Neural cell (in vitro differentiated cells): ENCODE measurements at regions not wholly inside any gene's neighbourhood (a gene's known extent, or its start where the extent isn't known, plus 50 kb on each side); places are given as distances from the start of the nearest gene placed in this dataset.
"Not testable (repeated sequence)": the region's sequence is repeated elsewhere in the genome, so short reads cannot be mapped to it uniquely, and the experiment has no call there.

ENCODE experiments used
- H2AFZ ChIP-seq: fragments of 200-600, 300-800 bp; sonication (generic), shearing (Covaris generic); 2 replicates; pipeline ENCODE4 v1.6.0; 2014; ENCODE audit warnings: low read depth, mild to moderate bottlenecking, antibody characterized with exemption, low read length, moderate library complexity
- H3F3A ChIP-seq: fragments of 200-600 bp; shearing (Covaris generic); 2 replicates; pipeline ENCODE4 v1.6.1; 2016; ENCODE audit warnings: mild to moderate bottlenecking, moderate library complexity, mixed read lengths, antibody characterized with exemption, low read length; ENCODE audit not compliant: insufficient read depth, poor library complexity, severe bottlenecking
- H3K27ac ChIP-seq: fragments of 200-600, 300-800 bp; sonication (generic), shearing (Covaris generic); 2 replicates; pipeline ENCODE4 v1.5.1; 2014; ENCODE audit warnings: mild to moderate bottlenecking, low read length, moderate library complexity
- H3K27me3 ChIP-seq: fragments of 300-800, 200-600 bp; sonication (generic), shearing (Covaris generic); 2 replicates; pipeline ENCODE4 v1.6.0; 2014; ENCODE audit warnings: mild to moderate bottlenecking, low read depth, low read length, moderate library complexity; ENCODE audit not compliant: insufficient read depth
- H3K36me3 ChIP-seq: fragments of 300-800, 200-600 bp; sonication (generic), shearing (Covaris generic); 2 replicates; pipeline ENCODE4 v1.5.1; 2014; ENCODE audit warnings: mild to moderate bottlenecking, antibody characterized with exemption, low read length, moderate library complexity; ENCODE audit not compliant: insufficient read depth
- H3K4me2 ChIP-seq: fragments of 300-800, 200-600 bp; sonication (generic), shearing (Covaris generic); 2 replicates; pipeline ENCODE4 v1.6.0; 2014; ENCODE audit warnings: mild to moderate bottlenecking, low read length
- H3K4me3 ChIP-seq: fragments of 300-800, 200-600 bp; sonication (generic), shearing (Covaris generic); 2 replicates; pipeline ENCODE4 v1.5.1; 2014; ENCODE audit warnings: mild to moderate bottlenecking, low read length, moderate library complexity
- H3K79me2 ChIP-seq: fragments of 200-600 bp; shearing (Covaris generic); replicated peaks from 2 replicates; pipeline ENCODE4 v1.6.0; 2014; ENCODE audit warnings: mild to moderate bottlenecking, low read length, moderate library complexity; ENCODE audit not compliant: insufficient read depth
- H3K9ac ChIP-seq: fragments of 300-800, 200-600 bp; sonication (generic), shearing (Covaris generic); 2 replicates; pipeline ENCODE4 v1.6.1; 2016; ENCODE audit warnings: mild to moderate bottlenecking, low read length, mixed read lengths
- H3K9me2 ChIP-seq: fragments of 200-600 bp; shearing (Covaris generic); 2 replicates; pipeline ENCODE4 v1.6.1; 2016; ENCODE audit warnings: mild to moderate bottlenecking, low read length, mixed read lengths; ENCODE audit not compliant: insufficient read depth
- H3K9me3 ChIP-seq: fragments of 200-600, 300-800 bp; sonication (generic), shearing (Covaris generic); 2 replicates; pipeline ENCODE4 v1.6.1; 2016; ENCODE audit warnings: mild to moderate bottlenecking, mixed run types, low read length, moderate library complexity, mixed read lengths
- H4K20me1 ChIP-seq: fragments of 200-600 bp; shearing (Covaris generic); 2 replicates; pipeline ENCODE4 v1.6.1; 2016; ENCODE audit warnings: mild to moderate bottlenecking, mixed run types; ENCODE audit not compliant: insufficient read depth

DNA sequence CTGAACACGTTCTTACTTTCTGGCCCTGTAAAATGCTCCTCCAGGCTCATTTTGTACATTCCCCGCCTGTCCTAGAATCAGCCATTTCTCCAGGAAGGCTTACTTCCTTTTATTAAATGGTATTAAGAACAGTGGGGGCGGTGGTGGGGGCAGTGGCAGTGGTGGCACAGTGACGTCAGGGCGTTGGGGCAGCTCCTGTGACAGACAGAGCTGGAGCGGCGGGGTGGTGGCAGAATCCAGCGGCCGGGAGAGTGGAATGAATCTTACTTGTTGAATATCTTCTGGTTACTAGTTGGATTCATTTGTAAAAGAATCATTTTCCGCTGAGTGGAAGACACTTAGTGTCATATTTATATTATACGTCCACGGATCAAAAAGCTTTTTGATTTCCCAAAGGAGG, 262.6 kb downstream of the BCL2L11 start:
- H3F3A ChIP-seq, H4K20me1 ChIP-seq, H3K4me3 ChIP-seq, H3K36me3 ChIP-seq, H3K9me3 ChIP-seq, H3K9ac ChIP-seq, H3K27ac ChIP-seq, H3K4me2 ChIP-seq, H2AFZ ChIP-seq, H3K79me2 ChIP-seq, H3K9me2 ChIP-seq, H3K27me3 ChIP-seq: not testable (repeated sequence)

DNA sequence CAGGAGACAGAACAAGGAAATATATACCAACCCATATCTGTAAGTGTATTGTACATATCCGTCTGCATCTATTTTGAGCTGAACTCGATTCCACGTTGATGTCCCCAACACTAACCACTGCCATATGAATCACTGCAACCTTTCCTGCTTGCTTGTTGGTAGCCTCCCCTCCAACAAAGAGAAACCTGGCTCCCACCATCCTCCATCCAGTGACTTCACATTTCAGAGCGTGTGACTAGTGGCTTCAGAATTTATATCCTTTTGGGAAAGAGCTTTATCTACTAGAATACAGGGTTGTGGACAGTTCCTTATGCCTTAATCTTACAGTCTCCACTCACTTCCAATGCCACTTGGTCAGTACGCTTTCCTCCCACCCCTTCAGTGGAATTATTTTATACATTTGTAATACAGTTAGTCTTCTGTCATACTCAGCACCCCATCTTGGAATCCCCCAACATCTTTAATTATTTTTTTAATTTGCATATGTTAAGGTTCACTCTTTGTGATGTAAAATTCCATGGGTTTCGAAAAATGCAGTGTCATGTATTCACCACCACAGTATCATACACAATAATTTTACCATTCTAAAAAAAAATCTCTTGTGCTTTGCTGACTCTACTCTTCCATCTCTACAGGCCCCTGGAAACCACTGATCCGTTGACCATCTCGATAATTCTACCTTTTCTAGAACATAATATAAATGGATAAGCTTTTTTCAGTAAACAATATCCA, 264.7 kb downstream of the BCL2L11 start:
- H3K4me3 ChIP-seq, H3K9me3 ChIP-seq, H3K9me2 ChIP-seq, H3K27me3 ChIP-seq, H3K79me2 ChIP-seq, H2AFZ ChIP-seq, H4K20me1 ChIP-seq, H3F3A ChIP-seq, H3K9ac ChIP-seq, H3K4me2 ChIP-seq, H3K36me3 ChIP-seq, H3K27ac ChIP-seq: not testable (repeated sequence)

DNA sequence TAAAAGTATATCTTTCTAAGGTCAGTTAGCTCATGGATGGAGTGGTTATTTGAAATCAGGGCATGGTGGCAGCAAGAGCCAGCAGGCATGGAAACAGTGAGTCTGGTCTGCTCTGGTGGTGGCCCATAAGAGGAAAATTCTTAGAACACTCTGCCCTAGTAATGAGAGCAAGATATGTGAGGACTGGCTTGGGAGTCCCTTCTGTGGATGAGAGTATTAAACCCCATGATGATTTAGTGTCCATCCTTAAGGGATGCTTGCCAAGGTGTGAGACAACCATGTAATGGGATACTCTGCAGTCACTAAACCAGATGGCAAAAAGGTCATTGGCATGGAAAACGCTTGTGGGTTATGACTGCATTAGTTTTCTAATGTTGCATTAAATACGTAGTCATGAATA, 269.9 kb downstream of the BCL2L11 start:
- H3K4me2 ChIP-seq, H3K9me2 ChIP-seq, H3K9me3 ChIP-seq, H4K20me1 ChIP-seq, H3K4me3 ChIP-seq, H3K79me2 ChIP-seq, H3F3A ChIP-seq, H3K9ac ChIP-seq, H3K36me3 ChIP-seq, H3K27ac ChIP-seq, H3K27me3 ChIP-seq, H2AFZ ChIP-seq: not testable (repeated sequence)

DNA sequence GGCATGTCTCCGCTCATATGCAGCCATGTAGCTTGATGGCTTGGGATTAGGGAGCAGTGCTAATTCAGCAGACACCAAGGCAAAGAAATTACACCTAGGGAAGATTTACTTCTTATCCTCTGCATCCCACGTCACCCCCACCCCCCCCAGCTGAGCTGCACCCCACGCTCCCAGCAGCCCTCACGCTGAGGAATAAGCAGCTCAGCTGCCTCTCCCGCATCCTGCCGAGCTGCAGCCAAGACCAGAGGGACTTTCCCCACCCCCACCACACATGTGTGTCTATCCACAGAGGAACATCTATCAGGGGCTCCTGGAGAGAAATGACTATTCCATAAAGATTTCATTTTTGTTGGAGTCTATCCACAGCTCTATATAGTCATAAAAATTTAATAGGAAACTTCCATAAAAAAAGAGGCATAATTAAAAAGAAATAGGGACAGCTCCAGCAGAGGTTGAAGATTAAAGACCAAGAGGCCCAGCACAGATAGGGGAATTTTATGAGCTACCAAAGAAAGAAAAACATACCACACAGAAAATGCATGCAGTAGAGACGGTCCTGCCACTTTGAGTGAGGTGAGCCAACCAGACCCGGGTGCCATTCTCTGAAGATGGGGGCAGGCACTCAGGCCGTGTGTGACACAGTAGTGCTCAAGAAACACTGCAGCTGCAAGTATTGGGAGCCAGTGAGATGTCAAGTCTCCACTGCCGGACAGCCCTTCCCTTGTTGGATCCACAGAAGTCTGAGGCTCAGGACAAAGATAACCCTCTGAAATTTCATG, 274.8 kb downstream of the BCL2L11 start:
- H3K36me3 ChIP-seq, H2AFZ ChIP-seq, H3K9ac ChIP-seq, H3K27me3 ChIP-seq, H3K9me3 ChIP-seq, H3K79me2 ChIP-seq, H3F3A ChIP-seq, H3K9me2 ChIP-seq, H3K4me3 ChIP-seq, H3K27ac ChIP-seq, H4K20me1 ChIP-seq, H3K4me2 ChIP-seq: not testable (repeated sequence)

DNA sequence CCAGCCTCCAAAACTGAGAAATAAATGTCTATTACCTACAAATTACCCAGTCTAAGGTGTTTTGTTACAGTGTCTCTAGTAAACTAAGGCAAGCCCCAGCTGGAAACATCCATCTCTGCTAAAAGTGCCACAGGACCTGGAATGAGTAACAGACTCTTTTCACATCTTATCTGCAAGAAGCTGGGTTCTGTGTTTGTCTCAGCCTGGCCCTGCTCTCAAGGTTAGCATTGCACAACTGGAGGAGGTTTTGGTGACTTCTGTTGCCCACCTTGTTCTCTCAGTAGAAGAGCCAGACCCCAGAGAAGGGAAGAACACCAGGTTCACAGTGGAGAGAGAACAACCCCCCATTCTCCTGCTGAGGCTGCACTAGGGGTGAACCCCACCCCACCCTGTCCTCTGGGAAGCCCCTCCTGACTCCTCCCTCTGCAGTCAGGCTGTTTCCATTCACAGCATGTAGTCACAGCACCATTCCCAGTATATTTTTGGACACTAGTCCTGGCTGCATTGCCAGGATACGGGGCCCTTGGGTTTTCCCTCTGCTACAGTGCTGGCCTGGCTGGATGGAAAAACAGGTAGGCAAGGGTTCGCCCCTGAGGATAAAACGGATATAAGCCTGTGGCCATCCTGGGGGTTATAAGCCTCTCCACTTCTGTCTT, 280.0 kb downstream of the BCL2L11 start:
- H3K4me3 ChIP-seq, H2AFZ ChIP-seq, H3K9me3 ChIP-seq, H4K20me1 ChIP-seq, H3K4me2 ChIP-seq, H3K9ac ChIP-seq, H3K79me2 ChIP-seq, H3K27me3 ChIP-seq, H3K9me2 ChIP-seq, H3K27ac ChIP-seq, H3F3A ChIP-seq, H3K36me3 ChIP-seq: not testable (repeated sequence)

DNA sequence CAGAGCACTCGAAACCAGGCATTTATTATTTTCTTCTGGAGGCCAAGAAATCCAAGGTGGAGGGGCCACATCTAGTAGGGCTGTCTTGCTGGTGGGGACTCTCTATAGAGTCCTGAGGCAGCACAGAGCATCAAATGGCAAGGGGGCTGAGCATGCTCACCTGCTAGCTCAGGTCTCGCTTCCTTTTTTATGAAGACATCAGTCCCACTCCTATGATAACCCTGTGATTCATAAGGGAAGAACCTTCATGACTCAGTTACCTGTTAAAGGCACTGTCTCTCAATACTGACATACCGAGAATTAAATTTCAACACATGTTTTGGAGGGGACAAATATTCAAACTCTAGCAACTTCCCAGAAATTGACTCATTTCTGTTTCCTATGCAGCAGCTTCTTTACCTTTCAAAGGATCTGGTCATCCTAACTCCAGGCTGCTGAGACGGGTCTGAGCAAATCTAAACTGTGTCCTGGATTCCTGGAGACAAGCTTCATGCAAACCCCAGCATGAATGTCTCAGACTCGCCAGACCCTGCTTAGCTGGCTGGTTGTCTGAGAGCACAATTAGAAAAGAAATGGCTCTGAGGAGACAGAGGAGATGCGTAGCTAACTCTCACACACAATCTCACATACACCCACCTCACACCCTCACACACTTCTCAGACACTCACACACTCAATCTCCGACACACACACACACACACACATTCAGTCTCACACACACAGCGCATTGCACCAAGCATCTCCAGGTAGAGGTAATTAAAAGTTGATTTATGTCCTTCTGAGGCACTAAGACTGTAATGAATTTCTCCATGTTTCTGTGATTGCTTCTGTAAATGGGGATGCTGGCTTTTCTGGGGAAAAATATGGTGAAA, 280.8 kb downstream of the BCL2L11 start:
- H3K9me3 ChIP-seq, H3K4me2 ChIP-seq, H3K27me3 ChIP-seq, H3K9ac ChIP-seq, H3K27ac ChIP-seq, H3K79me2 ChIP-seq, H3K4me3 ChIP-seq, H3K9me2 ChIP-seq, H3F3A ChIP-seq, H2AFZ ChIP-seq, H3K36me3 ChIP-seq, H4K20me1 ChIP-seq: not testable (repeated sequence)

DNA sequence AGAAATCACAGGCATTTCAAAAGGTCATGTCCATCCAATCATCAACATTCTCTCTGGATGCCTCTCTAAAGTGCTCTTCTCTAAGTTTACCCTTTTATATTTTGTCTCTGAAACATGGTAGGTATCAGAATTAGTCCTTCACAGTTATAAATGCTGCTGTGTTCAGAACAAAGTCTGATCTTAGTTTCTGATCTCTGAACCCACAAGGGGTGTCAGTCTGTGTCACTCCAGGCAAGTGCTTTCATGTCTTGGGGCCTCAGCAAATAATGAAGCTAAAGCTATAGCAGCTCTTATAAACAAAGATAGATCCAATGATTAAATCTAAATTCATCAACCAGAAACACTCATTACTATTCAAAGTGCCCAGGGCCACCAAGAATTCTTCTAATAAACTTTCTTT, 281.7 kb downstream of the BCL2L11 start:
- H3K9ac ChIP-seq, H3K9me3 ChIP-seq, H3K4me2 ChIP-seq, H3K27ac ChIP-seq, H3K4me3 ChIP-seq, H2AFZ ChIP-seq, H3K36me3 ChIP-seq, H3F3A ChIP-seq, H4K20me1 ChIP-seq, H3K79me2 ChIP-seq, H3K9me2 ChIP-seq, H3K27me3 ChIP-seq: not testable (repeated sequence)
